Tibial nerve (tissue), 4 donors: ENCODE measurements at regions not wholly inside any gene's neighbourhood (a gene's known extent, or its start where the extent isn't known, plus 50 kb on each side); places are given as distances from the start of the nearest gene placed in this dataset.

Source experiments
- CTCF ChIP-seq, 5 experiments: fragments of 200-600 bp in 3 of 5; fragments of 450-650 bp in 2 of 5; sonication (generic) in 3 of 5; IDR thresholded peaks; one replicate each; pipeline ENCODE4 v1.5.1; 2016 to 2019; ENCODE audit warnings: antibody characterized with exemption in 5 of 5, mild to moderate bottlenecking in 3 of 5, moderate library complexity in 2 of 5
- EP300 ChIP-seq, 2 donors: sonication (generic); formaldehyde crosslinking; IDR thresholded peaks; one replicate each; pipeline ENCODE4 v1.6.1; 2017; ENCODE audit warnings: antibody characterized with exemption in 2 of 2, mild to moderate bottlenecking in 1 of 2
- POLR2A ChIP-seq, 2 donors: fragments of 450-650 bp; IDR thresholded peaks; one replicate each; pipeline ENCODE4 v1.6.1; 2017; ENCODE audit warnings: antibody characterized with exemption in 2 of 2, mild to moderate bottlenecking in 2 of 2, moderate library complexity in 2 of 2

GRCh38 chr4:110815950-110816349, 193.1 kb upstream of the PITX2 start:
- TF ChIP-seq CTCF (IDR thresholded peaks at IDR 0.05) (no peak), POLR2A (IDR thresholded peaks at IDR 0.05) (no peak), EP300 (IDR thresholded peaks at IDR 0.05) (no peak)
